IMR-90 (cell line): ENCODE measurements at regions not wholly inside any gene's neighbourhood (a gene's known extent, or its start where the extent isn't known, plus 50 kb on each side); places are given as distances from the start of the nearest gene placed in this dataset.

Experiments
- BHLHE40 ChIP-seq: fragments of 150-350 bp; IDR thresholded peaks from 2 replicates; pipeline ENCODE4 v1.6.1; 2016; ENCODE audit warnings: mild to moderate bottlenecking, low read depth, low read length
- CTCF ChIP-seq: conservative IDR thresholded peaks from 2 replicates; pipeline ENCODE4 v1.5.1; 2012; ENCODE audit warnings: mild to moderate bottlenecking, low read depth, low read length, improper control_type of control experiment
- ELK1 ChIP-seq: fragments of 150-350 bp; IDR thresholded peaks from 2 replicates; pipeline ENCODE4 v1.6.1; 2016; ENCODE audit warnings: low read depth, mild to moderate bottlenecking, low read length, moderate library complexity, borderline replicate concordance
- MXI1 ChIP-seq: IDR thresholded peaks from 2 replicates; pipeline ENCODE4 v1.6.1; 2012; ENCODE audit warnings: low read depth, mild to moderate bottlenecking, low read length, moderate library complexity, borderline replicate concordance
- POLR2A ChIP-seq: IDR thresholded peaks from 2 replicates; pipeline ENCODE4 v1.6.1; 2012; ENCODE audit warnings: mild to moderate bottlenecking, low read depth, low read length
- RAD21 ChIP-seq: IDR thresholded peaks from 2 replicates; pipeline ENCODE4 v1.6.1; 2012; ENCODE audit warnings: low read length, improper control_type of control experiment
- RCOR1 ChIP-seq: IDR thresholded peaks from 2 replicates; pipeline ENCODE4 v1.6.1; 2012; ENCODE audit warnings: mild to moderate bottlenecking, low read length, improper control_type of control experiment; ENCODE audit not compliant: insufficient replicate concordance
- RFX5 ChIP-seq: IDR thresholded peaks from 2 replicates; pipeline ENCODE4 v1.8.0; 2012; ENCODE audit warnings: low read depth, mild to moderate bottlenecking, low read length, moderate library complexity

GRCh38 chr18:71505526-71505925 is 1038.6 kb downstream of the CBLN2 start:
- no peak for TF ChIP-seq RCOR1
- no peak for TF ChIP-seq CTCF
- TF ChIP-seq BHLHE40, result no peak
- TF ChIP-seq RFX5, result no peak
- no peak for TF ChIP-seq POLR2A
- no peak for TF ChIP-seq MXI1
- no peak for TF ChIP-seq ELK1
- no peak for TF ChIP-seq RAD21
